WTC11 (cell line): ENCODE measurements at regions not wholly inside any gene's neighbourhood (a gene's known extent, or its start where the extent isn't known, plus 50 kb on each side); places are given as distances from the start of the nearest gene placed in this dataset.

Source experiments
- ATAC-seq: fragments of 200-7000 bp; cut with Tn5 transposase; 2 replicates; pipeline ENCODE4 v1.10.0; 2021; ENCODE audit warnings: mild to moderate bottlenecking, moderate library complexity
- CTCF ChIA-PET: fragments of 300-600 bp; sonication (Branson Sonifier 250); formaldehyde crosslinking; loops from one replicate; lab custom pipeline; 2021; ENCODE audit warnings: antibody characterized with exemption; lab: Charles Lee
- POLR2A ChIA-PET: fragments of 350-600 bp; sonication (Branson Sonifier 250); formaldehyde crosslinking; loops from one replicate; lab custom pipeline; 2021; ENCODE audit warnings: antibody characterized with exemption; lab: Charles Lee
- DNase-seq: peaks from one replicate; pipeline ENCODE4 v3.0.0; 2021; ENCODE audit warnings: low spot score
- H3K27ac Mint-ChIP-seq: 2 replicates; pipeline ENCODE4 v1.8.0; 2021; ENCODE audit warnings: mixed read lengths
- H3K27me3 Mint-ChIP-seq: 2 replicates; pipeline ENCODE4 v1.8.0; 2021; ENCODE audit warnings: low read depth, mild to moderate bottlenecking, moderate library complexity, mixed read lengths
- H3K36me3 Mint-ChIP-seq: 2 replicates; pipeline ENCODE4 v1.8.0; 2021; ENCODE audit warnings: mixed read lengths
- H3K4me1 Mint-ChIP-seq: 2 replicates; pipeline ENCODE4 v1.8.0; 2022; ENCODE audit warnings: mixed read lengths
- H3K4me3 Mint-ChIP-seq: 2 replicates; pipeline ENCODE4 v1.8.0; 2021; ENCODE audit warnings: mild to moderate bottlenecking, moderate library complexity, mixed read lengths
- H3K9me3 Mint-ChIP-seq: 2 replicates; pipeline ENCODE4 v1.8.0; 2021; ENCODE audit warnings: mixed read lengths
- ATF1 ChIP-seq: sonication (generic); formaldehyde crosslinking; IDR thresholded peaks from 2 replicates; pipeline ENCODE4 v1.8.1; 2023; ENCODE audit warnings: mild to moderate bottlenecking, moderate library complexity, missing genetic modification reagents
- ESRRA ChIP-seq: sonication (generic); formaldehyde crosslinking; IDR thresholded peaks from 2 replicates; pipeline ENCODE4 v1.8.1; 2022; ENCODE audit warnings: mild to moderate bottlenecking, missing genetic modification reagents, borderline replicate concordance
- GTF2I ChIP-seq: fragments of 250-450 bp; sonication (Bioruptor Pico); conservative IDR thresholded peaks from 2 replicates; pipeline ENCODE4 v1.4.0; 2021; ENCODE audit warnings: mild to moderate bottlenecking
- IRF2 ChIP-seq: sonication (generic); formaldehyde crosslinking; IDR thresholded peaks from 2 replicates; pipeline ENCODE4 v1.8.0; 2022; ENCODE audit warnings: low read depth, missing genetic modification reagents, borderline replicate concordance
- NR1H2 ChIP-seq: sonication (generic); formaldehyde crosslinking; IDR thresholded peaks from 2 replicates; pipeline ENCODE4 v1.9.0; 2021; ENCODE audit warnings: mild to moderate bottlenecking, moderate library complexity, missing genetic modification reagents
- NR3C1 ChIP-seq: sonication (generic); formaldehyde crosslinking; conservative IDR thresholded peaks from 2 replicates; pipeline ENCODE4 v1.8.1; 2023; ENCODE audit warnings: low read depth, mild to moderate bottlenecking, missing genetic modification reagents
- RELA ChIP-seq: sonication (generic); formaldehyde crosslinking; IDR thresholded peaks from 2 replicates; pipeline ENCODE4 v1.8.1; 2022; ENCODE audit warnings: missing genetic modification reagents, mild to moderate bottlenecking, borderline replicate concordance
- ZNF121 ChIP-seq: sonication (generic); formaldehyde crosslinking; IDR thresholded peaks from 2 replicates; pipeline ENCODE4 v1.8.0; 2023; ENCODE audit warnings: missing genetic modification reagents
- ZNF219 ChIP-seq: sonication (generic); formaldehyde crosslinking; IDR thresholded peaks from 2 replicates; pipeline ENCODE4 v1.8.0; 2023; ENCODE audit warnings: missing genetic modification reagents, mild to moderate bottlenecking, borderline replicate concordance
- ZNF263 ChIP-seq: sonication (generic); formaldehyde crosslinking; IDR thresholded peaks from 2 replicates; pipeline ENCODE4 v1.8.1; 2022; ENCODE audit warnings: low read depth, mild to moderate bottlenecking, moderate library complexity, missing genetic modification reagents
- TF ChIP-seq, protein P1 (sequence below): sonication (generic); formaldehyde crosslinking; IDR thresholded peaks from 2 replicates; pipeline ENCODE4 v1.8.0; 2023; ENCODE audit warnings: missing genetic modification reagents, mild to moderate bottlenecking, borderline replicate concordance
- TF ChIP-seq, protein P2 (sequence below): fragments of 250-450 bp; sonication (Bioruptor Pico); IDR thresholded peaks from 2 replicates; pipeline ENCODE4 v1.9.0; 2021; ENCODE audit warnings: mild to moderate bottlenecking, borderline replicate concordance
- TF ChIP-seq, protein P3 (sequence below): fragments of 200-600 bp; IDR thresholded peaks from 2 replicates; pipeline ENCODE4 v1.8.0; 2022; ENCODE audit warnings: antibody characterized with exemption
- TF ChIP-seq, protein P4 (sequence below): fragments of 250-450 bp; sonication (Bioruptor Pico); IDR thresholded peaks from 2 replicates; pipeline ENCODE4 v1.9.0; 2021; ENCODE audit warnings: mild to moderate bottlenecking
- TF ChIP-seq, protein P5 (sequence below): sonication (generic); formaldehyde crosslinking; conservative IDR thresholded peaks from 2 replicates; pipeline ENCODE4 v1.8.1; 2023; ENCODE audit warnings: mild to moderate bottlenecking, low read depth, missing genetic modification reagents, moderate library complexity

DNA sequence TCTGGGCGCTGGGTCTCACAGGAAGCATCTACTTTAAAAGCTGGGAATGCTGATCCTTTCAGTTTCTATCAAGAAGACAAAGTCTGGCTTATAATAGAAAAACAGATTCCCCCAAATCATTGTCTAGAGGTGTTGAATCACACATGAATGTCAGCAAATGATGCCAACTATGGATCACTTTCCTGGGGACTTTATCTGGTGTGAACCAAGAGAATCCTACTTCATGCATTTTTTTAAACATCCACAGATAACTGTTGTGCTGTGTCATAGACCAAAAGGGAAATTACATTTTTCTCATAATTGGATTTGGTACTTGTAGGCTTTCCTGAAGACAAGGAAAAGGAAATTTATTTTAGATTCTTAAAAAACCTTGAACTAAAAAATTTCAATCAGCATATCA lies 132.7 kb downstream of the CD47 start:
- H3K4me3 Mint-ChIP-seq = no peak overlapping the region
- H3K27ac Mint-ChIP-seq = no peak overlapping the region
- ATAC-seq = no peak
- no peaks in the 10 kb centered on the region for H3K36me3 Mint-ChIP-seq
- ChIA-PET CTCF (no interaction called here), POLR2A (no interaction called here)
- TF ChIP-seq, protein P1, sequence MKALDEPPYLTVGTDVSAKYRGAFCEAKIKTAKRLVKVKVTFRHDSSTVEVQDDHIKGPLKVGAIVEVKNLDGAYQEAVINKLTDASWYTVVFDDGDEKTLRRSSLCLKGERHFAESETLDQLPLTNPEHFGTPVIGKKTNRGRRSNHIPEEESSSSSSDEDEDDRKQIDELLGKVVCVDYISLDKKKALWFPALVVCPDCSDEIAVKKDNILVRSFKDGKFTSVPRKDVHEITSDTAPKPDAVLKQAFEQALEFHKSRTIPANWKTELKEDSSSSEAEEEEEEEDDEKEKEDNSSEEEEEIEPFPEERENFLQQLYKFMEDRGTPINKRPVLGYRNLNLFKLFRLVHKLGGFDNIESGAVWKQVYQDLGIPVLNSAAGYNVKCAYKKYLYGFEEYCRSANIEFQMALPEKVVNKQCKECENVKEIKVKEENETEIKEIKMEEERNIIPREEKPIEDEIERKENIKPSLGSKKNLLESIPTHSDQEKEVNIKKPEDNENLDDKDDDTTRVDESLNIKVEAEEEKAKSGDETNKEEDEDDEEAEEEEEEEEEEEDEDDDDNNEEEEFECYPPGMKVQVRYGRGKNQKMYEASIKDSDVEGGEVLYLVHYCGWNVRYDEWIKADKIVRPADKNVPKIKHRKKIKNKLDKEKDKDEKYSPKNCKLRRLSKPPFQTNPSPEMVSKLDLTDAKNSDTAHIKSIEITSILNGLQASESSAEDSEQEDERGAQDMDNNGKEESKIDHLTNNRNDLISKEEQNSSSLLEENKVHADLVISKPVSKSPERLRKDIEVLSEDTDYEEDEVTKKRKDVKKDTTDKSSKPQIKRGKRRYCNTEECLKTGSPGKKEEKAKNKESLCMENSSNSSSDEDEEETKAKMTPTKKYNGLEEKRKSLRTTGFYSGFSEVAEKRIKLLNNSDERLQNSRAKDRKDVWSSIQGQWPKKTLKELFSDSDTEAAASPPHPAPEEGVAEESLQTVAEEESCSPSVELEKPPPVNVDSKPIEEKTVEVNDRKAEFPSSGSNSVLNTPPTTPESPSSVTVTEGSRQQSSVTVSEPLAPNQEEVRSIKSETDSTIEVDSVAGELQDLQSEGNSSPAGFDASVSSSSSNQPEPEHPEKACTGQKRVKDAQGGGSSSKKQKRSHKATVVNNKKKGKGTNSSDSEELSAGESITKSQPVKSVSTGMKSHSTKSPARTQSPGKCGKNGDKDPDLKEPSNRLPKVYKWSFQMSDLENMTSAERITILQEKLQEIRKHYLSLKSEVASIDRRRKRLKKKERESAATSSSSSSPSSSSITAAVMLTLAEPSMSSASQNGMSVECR (CRISPR knock-in tag) = no peak
- TF ChIP-seq, protein P2, sequence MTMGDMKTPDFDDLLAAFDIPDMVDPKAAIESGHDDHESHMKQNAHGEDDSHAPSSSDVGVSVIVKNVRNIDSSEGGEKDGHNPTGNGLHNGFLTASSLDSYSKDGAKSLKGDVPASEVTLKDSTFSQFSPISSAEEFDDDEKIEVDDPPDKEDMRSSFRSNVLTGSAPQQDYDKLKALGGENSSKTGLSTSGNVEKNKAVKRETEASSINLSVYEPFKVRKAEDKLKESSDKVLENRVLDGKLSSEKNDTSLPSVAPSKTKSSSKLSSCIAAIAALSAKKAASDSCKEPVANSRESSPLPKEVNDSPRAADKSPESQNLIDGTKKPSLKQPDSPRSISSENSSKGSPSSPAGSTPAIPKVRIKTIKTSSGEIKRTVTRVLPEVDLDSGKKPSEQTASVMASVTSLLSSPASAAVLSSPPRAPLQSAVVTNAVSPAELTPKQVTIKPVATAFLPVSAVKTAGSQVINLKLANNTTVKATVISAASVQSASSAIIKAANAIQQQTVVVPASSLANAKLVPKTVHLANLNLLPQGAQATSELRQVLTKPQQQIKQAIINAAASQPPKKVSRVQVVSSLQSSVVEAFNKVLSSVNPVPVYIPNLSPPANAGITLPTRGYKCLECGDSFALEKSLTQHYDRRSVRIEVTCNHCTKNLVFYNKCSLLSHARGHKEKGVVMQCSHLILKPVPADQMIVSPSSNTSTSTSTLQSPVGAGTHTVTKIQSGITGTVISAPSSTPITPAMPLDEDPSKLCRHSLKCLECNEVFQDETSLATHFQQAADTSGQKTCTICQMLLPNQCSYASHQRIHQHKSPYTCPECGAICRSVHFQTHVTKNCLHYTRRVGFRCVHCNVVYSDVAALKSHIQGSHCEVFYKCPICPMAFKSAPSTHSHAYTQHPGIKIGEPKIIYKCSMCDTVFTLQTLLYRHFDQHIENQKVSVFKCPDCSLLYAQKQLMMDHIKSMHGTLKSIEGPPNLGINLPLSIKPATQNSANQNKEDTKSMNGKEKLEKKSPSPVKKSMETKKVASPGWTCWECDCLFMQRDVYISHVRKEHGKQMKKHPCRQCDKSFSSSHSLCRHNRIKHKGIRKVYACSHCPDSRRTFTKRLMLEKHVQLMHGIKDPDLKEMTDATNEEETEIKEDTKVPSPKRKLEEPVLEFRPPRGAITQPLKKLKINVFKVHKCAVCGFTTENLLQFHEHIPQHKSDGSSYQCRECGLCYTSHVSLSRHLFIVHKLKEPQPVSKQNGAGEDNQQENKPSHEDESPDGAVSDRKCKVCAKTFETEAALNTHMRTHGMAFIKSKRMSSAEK (CRISPR knock-in tag) = no peak
- TF ChIP-seq, protein P3, sequence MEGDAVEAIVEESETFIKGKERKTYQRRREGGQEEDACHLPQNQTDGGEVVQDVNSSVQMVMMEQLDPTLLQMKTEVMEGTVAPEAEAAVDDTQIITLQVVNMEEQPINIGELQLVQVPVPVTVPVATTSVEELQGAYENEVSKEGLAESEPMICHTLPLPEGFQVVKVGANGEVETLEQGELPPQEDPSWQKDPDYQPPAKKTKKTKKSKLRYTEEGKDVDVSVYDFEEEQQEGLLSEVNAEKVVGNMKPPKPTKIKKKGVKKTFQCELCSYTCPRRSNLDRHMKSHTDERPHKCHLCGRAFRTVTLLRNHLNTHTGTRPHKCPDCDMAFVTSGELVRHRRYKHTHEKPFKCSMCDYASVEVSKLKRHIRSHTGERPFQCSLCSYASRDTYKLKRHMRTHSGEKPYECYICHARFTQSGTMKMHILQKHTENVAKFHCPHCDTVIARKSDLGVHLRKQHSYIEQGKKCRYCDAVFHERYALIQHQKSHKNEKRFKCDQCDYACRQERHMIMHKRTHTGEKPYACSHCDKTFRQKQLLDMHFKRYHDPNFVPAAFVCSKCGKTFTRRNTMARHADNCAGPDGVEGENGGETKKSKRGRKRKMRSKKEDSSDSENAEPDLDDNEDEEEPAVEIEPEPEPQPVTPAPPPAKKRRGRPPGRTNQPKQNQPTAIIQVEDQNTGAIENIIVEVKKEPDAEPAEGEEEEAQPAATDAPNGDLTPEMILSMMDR = no peak
- TF ChIP-seq NR3C1 (no peak), ZNF263 (CRISPR knock-in tag) (no peak), IRF2 (no peak), ESRRA (CRISPR knock-in tag) (no peak)
- peaks cover 20% of the 10 kb centered on the region for H3K4me1 Mint-ChIP-seq
- no peaks in the 10 kb centered on the region for H3K27me3 Mint-ChIP-seq
- H3K9me3 Mint-ChIP-seq = 0 out of 2 replicates have a peak, but pooled peaks cover 4% of the 10 kb centered on the region
- DNase-seq = no peak

DNA sequence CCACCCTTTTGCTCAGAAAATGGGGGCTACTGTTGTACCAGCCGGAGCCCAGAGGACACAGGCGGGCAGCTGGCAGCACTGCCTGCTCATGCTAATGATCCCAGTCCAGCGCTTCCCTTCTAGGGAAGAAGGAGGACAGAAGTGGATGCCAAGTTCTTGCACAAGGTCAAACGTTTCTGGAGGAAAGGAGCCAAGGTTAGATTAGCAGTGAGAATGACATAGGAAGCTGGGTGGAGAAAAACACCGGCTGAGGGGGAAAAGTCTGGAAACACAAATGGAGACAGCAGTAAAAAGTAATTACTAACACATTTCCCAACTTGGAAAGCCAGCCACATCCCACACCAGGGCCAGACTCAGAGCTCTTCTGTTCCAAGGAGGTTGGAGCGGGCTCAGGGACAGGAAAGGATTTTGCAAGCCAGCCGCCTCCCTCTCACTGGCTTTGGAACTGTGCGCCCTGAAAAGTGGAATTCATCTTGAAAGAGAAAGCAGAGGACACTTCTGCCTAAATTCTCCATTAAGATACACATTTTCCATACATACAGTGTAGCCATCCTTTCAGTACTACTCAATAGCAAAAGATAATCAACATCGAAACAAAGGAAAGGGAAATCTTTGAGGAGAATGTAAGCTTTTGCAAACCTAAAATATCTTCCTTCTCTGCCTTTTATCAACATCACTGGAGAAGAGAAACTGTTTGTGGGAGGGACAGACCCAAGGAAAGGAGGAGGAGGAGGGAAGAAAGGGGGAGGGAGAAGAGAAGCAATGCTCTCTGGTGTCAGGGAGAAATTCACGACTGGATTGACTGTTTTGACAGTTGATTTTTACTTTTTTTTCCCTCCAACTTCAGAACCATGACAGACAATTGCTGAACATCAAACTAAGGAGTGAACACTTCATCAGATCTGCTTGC lies 133.6 kb downstream of the CD47 start:
- ATAC-seq (peak; percentile 51), DNase-seq (no peak)
- no peak overlapping the region for H3K4me3 Mint-ChIP-seq
- H3K27ac Mint-ChIP-seq = no peak overlapping the region
- ChIA-PET POLR2A (no interaction called here), CTCF (no interaction called here)
- H3K9me3 Mint-ChIP-seq = 0 out of 2 replicates have a peak, but pooled peaks cover 4% of the 10 kb centered on the region
- peaks cover 14% of the 10 kb centered on the region for H3K4me1 Mint-ChIP-seq
- no peaks in the 10 kb centered on the region for H3K36me3 Mint-ChIP-seq
- TF ChIP-seq GTF2I (CRISPR knock-in tag) = no peak
- no peaks in the 10 kb centered on the region for H3K27me3 Mint-ChIP-seq

DNA sequence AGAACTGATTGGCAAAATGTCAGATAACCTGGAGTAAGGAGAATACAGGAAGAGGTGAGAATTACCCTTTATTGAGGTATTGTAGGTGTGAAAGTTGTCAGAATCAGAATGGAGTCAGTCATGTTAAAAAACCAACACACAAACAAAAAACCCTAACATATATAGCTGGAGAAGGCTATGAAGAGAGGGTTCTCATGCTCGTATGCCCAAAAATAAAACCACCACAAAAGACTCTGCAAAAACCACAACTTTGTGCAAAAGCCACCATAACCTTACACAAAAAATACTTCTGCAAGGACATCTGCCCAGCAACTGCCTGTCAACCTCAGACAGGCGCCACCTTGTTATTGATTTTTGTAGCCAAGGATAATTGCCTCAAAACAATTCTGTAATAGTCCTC lies 136.0 kb downstream of the CD47 start:
- ATAC-seq = no peak
- Mint-ChIP-seq H3K36me3 (no peaks in the 10 kb centered on the region), H3K4me3 (no peak overlapping the region), H3K9me3 (0 out of 2 replicates have a peak, but pooled peaks cover 2% of the 10 kb centered on the region), H3K4me1 (peaks cover 14% of the 10 kb centered on the region), H3K27me3 (no peaks in the 10 kb centered on the region), H3K27ac (no peak overlapping the region)
- ChIA-PET CTCF (no interaction called here), POLR2A (no interaction called here)
- DNase-seq = no peak
- no peak for TF ChIP-seq NR1H2 (CRISPR knock-in tag)
- TF ChIP-seq, protein P4, sequence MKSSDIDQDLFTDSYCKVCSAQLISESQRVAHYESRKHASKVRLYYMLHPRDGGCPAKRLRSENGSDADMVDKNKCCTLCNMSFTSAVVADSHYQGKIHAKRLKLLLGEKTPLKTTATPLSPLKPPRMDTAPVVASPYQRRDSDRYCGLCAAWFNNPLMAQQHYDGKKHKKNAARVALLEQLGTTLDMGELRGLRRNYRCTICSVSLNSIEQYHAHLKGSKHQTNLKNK = no peak
- no peak for TF ChIP-seq NR3C1
- no peak for TF ChIP-seq RELA (CRISPR knock-in tag)
- TF ChIP-seq ZNF219 (CRISPR knock-in tag) = no peak
- TF ChIP-seq, protein P5, sequence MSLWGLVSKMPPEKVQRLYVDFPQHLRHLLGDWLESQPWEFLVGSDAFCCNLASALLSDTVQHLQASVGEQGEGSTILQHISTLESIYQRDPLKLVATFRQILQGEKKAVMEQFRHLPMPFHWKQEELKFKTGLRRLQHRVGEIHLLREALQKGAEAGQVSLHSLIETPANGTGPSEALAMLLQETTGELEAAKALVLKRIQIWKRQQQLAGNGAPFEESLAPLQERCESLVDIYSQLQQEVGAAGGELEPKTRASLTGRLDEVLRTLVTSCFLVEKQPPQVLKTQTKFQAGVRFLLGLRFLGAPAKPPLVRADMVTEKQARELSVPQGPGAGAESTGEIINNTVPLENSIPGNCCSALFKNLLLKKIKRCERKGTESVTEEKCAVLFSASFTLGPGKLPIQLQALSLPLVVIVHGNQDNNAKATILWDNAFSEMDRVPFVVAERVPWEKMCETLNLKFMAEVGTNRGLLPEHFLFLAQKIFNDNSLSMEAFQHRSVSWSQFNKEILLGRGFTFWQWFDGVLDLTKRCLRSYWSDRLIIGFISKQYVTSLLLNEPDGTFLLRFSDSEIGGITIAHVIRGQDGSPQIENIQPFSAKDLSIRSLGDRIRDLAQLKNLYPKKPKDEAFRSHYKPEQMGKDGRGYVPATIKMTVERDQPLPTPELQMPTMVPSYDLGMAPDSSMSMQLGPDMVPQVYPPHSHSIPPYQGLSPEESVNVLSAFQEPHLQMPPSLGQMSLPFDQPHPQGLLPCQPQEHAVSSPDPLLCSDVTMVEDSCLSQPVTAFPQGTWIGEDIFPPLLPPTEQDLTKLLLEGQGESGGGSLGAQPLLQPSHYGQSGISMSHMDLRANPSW (CRISPR knock-in tag) = no peak
- no peak for TF ChIP-seq ATF1 (CRISPR knock-in tag)
- TF ChIP-seq ZNF121 = no peak
